Activated CD4-positive, alpha-beta T cell treated with anti-CD3 and anti-CD28 coated beads, Interleukin-2, amount 50 U/mL, for 4 hours (primary cell): ENCODE measurements at regions not wholly inside any gene's neighbourhood (a gene's known extent, or its start where the extent isn't known, plus 50 kb on each side); places are given as distances from the start of the nearest gene placed in this dataset.
"Not testable (repeated sequence)": the region's sequence is repeated elsewhere in the genome, so short reads cannot be mapped to it uniquely, and the experiment has no call there.

ENCODE experiments used
- DNase-seq, 2 experiments: peaks; one replicate each; pipeline ENCODE4 v3.0.0-alpha.2; 2020

DNA sequence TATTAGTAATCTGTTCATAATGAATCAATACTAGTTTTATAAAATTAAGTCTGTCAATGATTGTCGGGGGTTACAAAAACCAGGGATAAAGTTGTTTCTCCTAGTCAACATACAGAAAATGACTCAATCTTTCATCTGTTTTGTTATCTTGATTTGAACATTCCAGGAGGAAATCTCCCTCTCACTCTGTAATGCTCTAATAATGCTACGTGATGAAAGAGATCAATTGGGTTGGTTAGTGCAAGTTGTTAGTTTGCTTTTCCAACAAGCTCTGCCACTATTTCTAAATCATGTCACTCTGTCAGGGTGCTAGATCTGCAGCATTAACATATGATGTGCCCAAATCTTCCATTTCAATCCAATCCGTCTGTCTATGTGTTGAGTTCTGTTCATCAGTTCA lies 379.5 kb upstream of the GJE1 start:
- DNase-seq: no peak

DNA sequence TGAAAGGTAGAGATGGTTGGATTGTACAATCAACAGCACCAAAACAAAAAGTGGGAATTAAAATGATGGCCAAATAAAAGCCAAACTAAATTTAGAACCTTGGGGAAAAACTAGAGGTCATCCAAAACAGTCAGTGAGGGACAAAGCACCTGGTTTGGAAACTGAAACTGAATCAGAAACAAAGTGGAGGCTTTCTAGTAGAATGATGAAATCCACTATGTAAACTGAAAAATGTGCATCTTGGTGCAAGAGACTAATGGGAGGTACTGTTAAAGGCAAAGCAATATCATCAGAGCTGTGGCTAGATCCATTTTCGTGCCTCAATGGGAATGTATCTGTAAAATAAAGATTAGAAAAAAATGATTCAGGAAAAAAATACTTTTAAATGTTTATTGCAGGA lies 380.0 kb upstream of the GJE1 start:
- DNase-seq: no peak

DNA sequence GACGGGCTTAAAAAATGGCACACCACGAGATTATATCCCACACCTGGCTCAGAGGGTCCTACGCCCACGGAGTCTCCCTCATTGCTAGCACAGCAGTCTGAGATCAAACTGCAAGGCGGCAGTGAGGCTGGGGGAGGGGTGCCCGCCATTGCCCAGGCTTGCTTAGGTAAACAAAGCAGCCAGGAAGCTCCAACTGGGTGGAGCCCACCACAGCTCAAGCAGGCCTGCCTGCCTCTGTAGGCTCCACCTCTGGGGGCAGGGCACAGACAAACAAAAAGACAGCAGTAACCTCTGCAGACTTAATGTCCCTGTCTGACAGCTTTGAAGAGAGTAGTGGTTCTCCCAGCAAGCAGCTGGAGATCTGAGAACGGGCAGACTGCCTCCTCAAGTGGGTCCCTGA lies 386.4 kb upstream of the GJE1 start:
- DNase-seq: not testable (repeated sequence)

DNA sequence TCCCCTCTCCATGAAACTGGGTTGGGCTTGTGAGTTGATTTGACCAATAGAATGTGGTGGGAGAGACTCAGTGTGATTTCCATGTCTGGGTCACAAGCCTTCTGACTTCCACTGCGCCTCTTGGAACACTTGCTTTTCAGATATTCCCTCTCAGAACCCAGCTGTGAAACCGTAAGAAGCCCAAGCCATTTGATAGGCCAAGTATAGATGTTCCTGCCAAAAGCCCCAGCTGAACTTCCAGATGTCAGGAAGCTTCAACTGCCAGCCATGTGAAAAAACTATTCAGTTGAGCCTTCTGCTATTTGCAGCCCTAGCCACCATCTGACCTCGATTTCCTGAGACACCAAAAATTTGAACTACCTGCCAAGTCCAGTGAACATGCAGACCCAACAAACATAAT lies 387.8 kb upstream of the GJE1 start:
- DNase-seq: no peak

DNA sequence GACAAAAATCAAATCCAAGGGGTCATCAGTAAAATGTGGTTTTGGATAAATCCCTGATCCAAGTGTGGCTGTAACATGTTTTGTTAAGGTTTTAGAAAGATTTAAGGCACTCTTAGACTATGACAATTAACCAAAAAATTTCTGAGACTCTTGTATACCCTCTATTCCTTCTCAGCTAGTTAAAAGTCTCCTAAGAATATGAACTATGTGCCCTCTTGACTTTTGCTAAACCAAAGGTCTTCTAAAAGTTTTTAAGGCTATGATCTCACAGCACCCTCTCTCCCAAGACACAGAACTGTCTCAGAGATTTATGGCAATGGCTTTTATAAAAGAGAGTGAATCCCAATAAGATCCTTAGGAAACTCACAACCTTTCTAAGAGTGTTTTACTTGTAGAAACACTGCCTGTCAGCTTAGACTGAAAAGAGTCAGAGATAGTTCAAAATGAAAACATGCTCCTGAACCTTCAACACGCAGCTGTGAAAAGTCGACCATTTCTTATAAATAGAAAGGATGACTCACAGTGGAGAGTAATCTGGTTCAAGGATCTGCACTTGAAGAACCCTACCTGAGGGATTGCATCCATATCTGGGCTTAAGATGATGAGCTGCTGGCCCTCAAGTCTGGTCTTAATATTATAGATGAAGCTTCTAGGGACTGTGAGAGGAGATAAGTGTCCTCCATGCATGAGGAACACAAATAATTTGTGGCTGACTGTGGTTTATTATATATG lies 388.4 kb upstream of the GJE1 start:
- DNase-seq: no peak

DNA sequence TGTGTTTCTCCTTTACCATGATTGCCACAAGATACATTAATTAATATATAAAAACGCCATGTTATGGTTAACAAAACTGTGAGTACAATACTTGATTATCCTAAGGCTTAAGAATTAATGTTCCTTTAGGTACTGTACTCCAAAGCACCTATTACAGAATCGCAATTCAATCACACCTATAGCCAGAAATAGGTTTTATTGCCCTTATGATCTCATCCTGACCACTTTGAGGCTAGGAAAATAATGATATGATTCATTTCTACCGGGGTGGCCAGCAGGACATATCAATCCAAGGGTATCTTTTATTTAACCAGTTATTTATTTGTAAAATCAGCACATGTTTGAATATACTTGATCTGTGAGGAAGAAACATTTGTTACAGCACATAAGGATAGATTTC lies 396.6 kb upstream of the GJE1 start:
- no peak for DNase-seq

DNA sequence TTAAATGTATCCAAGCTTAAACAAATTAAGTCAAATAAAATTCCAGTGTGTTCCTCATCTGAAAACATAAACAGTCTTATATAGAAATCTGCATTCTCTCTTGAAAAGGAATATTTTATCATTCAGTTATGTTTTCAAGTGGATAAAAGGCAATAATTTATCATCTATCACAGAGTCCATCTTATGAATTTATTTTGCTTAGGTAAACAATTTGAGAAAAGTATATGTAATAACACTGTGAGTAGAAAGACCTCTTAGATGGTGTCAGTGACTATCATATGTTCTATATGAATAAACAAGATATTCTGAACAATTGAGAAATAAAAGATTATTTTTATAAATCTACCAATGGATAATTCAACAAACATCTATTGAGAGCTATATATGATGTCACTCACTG lies 397.6 kb upstream of the GJE1 start:
- no peak for DNase-seq

DNA sequence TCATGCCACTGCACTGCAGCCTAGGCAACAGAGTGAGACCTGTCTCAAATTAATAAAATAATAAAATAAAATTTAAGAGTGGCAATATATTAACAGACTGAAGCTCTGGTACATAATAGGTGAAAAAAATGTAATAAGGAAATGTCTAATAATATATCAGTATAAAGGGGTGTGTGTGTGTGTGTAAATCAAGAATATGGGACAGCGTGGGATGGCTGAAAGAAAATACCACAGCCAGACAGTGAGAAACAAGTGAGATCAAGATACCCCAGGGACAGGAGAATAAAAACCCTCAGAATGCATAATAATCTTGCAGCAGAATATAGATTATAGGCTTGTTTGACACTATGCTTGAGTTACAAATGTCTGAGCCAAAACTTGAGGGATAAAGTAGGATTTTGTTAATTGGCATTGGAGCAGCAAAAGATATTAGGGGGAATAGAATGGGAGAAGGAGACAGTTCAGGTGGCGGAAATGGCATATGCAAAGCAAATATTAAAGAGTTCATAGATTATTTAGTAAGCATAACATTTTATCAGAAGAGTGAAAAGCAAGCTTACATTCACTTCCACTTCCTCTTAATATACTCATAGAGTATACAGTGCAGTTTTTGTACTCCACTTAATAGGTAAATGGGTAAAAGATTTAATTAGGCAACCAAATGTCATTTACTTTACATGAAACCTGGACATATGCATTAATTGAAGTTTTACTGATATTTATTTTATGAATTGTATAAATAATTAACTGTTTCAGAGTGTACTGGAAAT lies 398.5 kb upstream of the GJE1 start:
- DNase-seq: no peak

DNA sequence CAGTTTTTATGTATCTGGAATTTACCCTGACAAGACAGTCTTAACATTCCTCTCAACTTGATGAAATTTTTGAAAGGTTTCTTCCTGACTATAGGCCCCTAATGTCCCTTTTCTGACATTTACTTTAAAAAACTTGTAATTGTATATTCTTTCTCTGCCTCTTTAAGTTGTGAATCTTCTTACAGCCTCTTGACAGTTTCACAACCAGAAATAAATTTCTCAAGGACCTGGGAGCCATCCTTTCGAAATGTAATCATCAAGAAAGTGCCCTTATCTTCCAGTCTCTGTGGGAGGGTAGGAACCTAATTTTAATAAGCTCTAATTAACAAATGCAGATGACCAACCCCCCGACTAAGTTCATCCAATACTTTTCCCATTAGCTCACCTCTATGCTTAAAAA lies 403.6 kb upstream of the GJE1 start:
- no peak for DNase-seq

DNA sequence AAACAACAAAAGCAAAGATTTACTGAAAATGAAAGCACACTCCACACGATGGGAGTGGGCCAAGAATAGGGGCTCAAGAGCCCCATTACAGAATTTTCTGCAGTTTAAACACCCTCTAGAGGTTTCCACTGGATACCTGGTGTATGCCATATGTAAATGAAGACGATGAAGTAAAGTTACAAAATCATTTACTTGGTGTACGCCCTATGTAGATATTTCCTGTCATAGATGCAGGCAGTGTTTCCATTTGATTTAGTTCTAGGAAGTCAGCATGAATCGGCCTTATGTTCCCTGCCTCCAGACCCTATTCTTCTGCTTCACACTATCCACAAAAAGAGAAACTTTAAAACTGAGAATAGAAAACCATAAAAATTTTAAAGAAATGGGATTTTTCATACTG lies 404.4 kb upstream of the GJE1 start:
- DNase-seq: no peak

DNA sequence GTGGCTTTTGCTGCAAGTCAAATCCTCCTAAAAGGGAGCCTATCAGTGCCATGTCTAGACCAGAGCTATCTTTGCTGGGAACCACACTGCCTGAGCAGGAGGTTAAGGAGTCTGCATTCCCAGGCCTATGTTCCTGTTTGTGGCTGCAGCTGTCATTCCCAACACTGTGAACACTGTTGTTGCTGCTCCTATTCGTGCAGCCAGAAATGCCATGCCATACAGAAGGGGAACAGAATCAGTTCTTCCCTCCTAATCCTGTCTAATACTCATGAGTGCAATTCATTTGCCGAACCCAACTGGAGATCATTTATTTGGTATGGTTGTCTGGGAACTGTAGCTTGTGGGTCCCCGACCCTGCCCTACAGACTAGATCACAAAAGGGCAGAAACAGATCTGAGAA lies 406.5 kb upstream of the GJE1 start:
- no peak for DNase-seq

DNA sequence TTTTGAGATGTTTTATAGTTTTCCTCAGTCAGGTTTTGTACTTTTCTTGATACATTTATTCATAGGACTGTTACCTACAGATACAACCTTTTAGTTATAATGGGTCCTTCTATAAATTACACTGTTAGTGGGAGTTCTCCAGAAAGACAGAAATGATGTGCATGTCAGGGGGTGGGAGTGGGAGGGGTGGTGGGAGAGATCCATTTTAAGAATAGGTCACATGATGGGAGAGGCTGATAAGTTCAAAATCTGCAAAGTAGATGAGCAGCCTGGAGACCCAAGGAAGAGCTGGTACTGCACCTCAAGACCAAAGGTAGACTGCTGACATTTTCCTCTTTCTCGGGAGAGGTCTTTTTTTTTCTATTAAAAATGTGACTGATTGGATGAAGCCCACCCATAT lies 408.0 kb upstream of the GJE1 start:
- no peak for DNase-seq

DNA sequence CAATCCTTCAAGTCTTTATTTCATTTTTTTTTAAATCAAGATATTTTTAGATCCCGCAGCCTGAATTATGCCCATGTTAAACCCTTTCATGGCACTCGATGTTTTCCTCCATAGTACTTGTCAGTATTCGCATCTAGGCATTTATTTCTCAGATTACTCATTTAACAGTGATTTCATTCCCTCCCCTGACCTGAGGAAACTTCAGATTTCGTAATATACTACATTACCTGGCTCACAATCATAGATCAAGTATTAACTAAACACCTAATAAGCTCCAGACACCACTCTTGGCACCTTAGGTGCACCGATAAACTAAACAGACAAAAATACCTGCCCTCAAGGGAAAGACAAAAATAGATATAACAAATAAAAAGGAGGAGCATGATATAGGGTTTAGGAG lies 413.2 kb upstream of the GJE1 start:
- no peak for DNase-seq

DNA sequence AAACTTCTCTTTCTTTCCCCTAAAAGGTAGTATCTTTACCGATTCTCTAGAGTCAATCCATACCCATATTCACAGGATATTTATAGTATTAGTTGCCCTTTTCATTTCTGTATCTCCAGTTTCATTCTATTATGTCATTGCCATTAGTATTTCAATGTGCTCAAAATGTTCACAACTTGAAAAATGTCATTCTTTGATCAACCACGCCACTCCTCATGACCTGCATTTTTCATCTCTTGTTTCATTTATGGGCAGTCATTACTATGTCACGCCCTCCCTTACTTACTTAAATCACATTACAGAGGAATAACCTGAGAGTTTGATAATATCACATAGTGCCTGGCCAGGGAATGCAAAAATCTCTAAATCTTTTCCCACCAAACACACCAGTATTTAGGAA lies 427.3 kb upstream of the GJE1 start:
- DNase-seq: no peak

DNA sequence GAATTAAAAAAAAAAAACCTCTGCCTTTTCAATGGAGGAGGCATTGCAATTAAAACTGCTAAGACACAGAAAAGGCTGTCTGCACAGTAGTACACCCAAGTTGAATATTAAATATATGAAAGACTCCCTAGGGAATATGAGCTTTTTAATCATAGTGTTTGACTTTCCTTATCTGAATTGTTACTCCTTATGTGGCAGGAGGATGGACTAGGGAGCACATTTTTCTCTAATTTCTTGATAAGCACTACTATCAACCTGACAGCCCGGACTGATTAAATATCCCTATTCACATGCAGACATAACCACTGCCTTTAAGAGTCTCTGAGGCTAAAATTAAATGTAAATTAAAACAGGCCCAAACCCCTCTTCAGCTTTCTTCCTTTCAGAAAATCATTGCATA lies 428.6 kb upstream of the GJE1 start:
- DNase-seq: no peak

DNA sequence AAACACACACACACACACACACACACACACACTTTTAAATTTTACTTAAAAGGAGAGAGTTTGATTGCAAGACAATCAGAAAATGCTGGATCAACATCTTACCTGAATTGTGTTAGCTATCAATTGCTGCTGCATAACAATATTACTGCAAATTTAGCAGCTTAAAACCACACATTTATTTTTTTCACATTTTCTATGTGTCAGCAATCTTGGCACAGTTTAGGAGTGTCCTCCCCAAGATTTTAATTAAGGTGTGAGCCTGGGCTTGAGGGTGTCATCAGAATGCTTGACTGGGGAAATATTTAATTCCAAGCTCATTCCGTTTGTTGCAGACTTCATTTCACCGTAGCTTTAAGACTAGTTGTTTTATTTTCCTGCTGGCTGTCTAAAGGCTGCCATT lies 431.0 kb upstream of the GJE1 start:
- DNase-seq: no peak

DNA sequence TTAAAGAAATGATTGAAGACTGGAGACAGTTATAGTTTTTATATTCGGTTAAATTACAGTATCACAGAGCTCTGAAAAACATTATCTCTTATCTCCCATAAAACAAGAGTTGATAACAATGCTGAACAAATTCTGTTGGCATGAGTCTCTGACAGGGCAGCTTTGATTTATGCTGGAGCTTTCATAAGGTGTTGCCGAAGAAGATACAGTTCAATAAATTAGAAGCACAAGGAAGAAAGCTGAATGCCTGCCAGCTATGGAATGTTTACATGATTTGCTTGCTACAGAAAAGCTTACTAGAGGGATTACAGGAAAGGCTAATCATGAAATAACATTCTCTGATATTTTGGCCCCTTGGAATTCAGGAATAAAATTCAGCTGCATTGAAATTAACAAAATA lies 431.9 kb upstream of the GJE1 start:
- no peak for DNase-seq

DNA sequence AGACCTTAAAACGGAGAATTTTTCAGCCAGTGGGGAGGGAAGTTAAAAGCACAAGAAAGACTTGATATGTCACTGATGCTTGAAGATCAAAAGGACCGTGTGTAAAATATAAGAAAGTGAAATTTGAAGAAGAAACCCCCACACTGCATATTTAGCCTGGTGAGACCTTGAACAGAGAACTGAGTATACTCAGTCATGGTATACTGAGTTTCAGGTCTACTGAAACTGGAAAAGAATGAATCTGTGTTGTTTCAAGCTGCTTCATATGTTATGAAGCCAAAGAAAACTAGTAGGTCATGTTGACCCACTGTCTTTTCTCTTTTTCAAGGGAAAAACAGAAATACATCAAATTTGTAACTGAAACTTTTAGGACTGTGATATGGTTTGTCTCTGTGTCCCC lies 443.8 kb upstream of the GJE1 start:
- DNase-seq: no peak

DNA sequence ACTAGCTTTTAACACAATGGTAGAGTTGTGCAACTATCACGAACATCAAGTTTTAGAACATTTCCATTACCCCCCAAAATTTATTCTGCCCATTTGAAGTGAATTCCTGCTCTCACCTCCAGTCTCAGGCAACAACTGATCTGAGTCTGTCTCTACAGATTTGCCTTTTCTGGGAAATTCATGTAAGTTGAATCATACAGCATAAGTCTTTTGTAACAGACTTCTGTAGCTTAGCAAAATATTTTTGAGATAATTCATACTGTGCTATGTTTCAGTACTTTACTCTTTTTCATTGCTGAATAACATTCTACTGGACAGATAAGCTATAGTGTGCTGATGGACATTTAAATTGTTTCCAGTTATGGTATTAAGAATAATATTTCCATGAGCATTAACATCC lies 447.3 kb upstream of the GJE1 start:
- no peak for DNase-seq

DNA sequence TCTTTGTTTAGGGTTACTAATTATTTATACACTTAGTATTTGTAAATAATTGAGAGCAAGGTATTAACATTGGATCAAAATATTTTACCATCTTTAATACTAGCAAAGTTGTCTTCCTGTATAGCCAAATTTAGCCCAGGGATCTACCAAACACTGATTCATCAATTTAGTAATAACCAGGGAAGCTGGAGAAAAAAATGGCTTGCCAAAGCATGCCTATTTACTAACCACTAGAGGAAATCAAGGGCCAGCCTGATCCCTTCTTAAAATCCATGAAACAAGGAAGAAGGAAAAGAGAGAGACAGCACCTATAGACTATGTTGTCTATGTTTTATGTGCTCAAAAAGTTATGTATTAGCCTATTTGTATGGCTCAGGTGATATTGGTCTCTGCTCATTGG lies 450.3 kb upstream of the GJE1 start:
- no peak for DNase-seq

DNA sequence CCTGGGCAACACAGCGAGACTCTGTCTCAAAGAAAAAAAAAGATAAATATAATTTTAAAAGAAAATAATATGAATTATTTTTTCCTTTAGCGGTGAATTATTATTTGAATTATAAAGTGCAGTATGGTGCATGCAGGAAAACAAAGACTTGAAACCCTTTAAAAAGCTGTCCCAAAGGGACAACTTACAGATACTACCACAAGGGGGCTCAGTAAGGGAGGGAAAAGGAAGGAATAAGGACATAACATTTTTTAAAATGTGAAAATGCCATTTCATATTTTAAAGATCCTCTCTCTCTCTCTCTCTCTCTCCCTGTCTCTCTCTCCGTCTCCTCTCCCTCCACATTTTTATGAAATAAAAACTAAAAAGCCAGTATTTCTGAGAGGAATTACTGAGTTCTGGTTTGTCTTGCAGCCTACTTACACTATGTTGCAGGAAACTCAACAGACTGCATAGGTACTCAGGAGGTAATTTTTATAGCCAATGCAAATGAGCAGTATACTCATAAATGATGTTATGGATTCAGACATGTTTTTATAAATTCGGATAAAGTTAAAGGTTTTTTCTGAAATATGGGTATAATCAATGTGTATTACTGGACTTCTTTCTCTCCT lies 455.0 kb upstream of the GJE1 start:
- DNase-seq: no peak

DNA sequence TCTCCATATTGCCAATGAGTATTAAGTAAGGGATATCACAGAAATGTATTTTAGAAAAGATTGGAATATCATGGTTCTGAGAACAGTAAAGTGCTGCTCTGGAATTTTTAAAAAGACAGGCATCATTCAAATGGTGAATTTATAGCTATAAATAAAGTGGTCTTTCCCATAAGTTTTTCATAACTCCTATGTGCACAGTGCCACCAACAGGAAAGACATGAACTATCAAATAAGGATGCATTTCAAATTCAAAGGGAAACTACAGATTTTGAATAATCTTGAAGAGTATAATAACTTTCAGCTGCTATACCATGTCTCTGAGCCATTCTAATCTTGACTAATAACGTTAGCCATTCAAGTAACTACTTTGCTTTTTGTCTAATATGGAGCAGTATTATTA lies 456.8 kb upstream of the GJE1 start:
- no peak for DNase-seq

DNA sequence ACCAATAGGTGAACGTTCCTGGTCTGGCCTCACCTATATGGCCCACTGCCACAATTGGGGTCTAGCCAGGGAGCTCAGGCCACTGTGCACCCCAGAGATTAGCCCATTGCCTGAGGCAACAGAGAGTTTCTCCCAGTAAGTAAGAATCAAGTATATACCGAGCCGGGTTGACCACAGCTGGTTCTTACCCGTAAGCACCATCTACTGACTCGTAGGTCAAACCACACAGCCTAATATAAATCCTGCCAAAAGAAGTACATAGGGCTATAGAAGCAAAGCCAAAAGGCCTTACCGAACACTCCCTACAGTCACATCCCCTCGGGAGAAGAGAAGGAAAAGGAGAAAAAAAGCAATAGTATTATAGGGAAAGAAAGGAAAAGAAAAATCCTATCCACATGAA lies 463.6 kb upstream of the GJE1 start:
- no peak for DNase-seq

DNA sequence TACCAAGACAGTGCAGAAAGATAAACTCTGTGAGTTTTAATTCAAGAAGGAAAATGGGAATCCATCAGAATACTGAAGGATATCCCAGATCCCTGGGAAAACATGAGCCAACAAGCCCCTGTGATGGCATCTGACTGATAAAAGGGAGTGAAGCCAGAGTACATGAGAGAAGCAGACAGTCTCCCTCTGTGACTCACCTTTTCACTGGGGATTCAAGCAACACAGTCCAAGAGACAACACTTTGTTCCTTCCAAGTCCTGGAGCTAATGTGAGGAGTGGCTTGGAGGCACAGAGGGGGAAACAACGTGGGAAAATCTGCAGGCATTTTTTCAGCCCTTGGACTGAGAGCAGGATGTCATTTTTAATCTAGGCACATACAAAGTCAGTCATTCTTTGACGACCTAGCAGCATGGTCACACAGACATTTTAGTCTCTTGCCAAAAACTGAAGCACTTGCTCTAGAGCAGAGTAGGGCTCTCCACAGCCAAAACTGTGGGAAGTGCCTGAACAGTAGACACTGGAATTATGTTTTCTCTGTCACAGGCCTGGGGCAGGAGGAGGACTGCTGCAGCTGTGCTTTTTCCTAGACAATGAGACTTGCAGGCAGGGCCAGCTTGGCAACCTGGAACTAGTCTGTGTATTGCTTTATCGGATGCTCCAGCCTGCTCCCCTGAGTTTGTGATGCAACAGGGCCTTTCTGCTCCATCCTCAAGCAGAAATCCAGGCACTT lies 465.0 kb upstream of the GJE1 start:
- no peak for DNase-seq
